CD4-positive, alpha-beta T cell (primary cell): ENCODE measurements at regions not wholly inside any gene's neighbourhood (a gene's known extent, or its start where the extent isn't known, plus 50 kb on each side); places are given as distances from the start of the nearest gene placed in this dataset.

ENCODE experiments used
- ATAC-seq: fragments of 200-7000 bp; cut with Tn5 transposase; one replicate; pipeline ENCODE4 v1.10.0; 2022; ENCODE audit warnings: mild to moderate bottlenecking; ENCODE audit not compliant: poor library complexity
- CTCF ChIA-PET: fragments of 350-600 bp; sonication (Branson Sonifier 250); formaldehyde crosslinking; loops from one replicate; lab custom pipeline; 2021; ENCODE audit warnings: antibody characterized with exemption, inconsistent platforms; lab: Charles Lee
- POLR2A ChIA-PET: fragments of 350-600 bp; sonication (Branson Sonifier 250); formaldehyde crosslinking; loops from one replicate; lab custom pipeline; 2021; ENCODE audit warnings: antibody characterized with exemption, inconsistent platforms; lab: Charles Lee
- DNase-seq, 14 experiments: peaks; one replicate each; pipeline ENCODE4 v3.0.0-alpha.2; 2013 to 2020; ENCODE audit warnings: mixed read lengths in 2 of 14
- H3K27ac ChIP-seq, 2 donors: one replicate each; pipeline versions ENCODE4 v1.5.1 to v1.7.0; 2013; ENCODE audit warnings: low read length in 2 of 2, low read depth in 1 of 2, mild to moderate bottlenecking in 1 of 2
- H3K27me3 ChIP-seq, 2 experiments: 1 replicate in 1 of 2; 2 replicates in 1 of 2; pipeline versions ENCODE4 v1.6.1 to v1.7.0; 2013; ENCODE audit warnings: low read length in 2 of 2, control low read depth in 1 of 2, mild to moderate bottlenecking in 1 of 2, moderate library complexity in 1 of 2; ENCODE audit not compliant: insufficient read depth in 2 of 2, control insufficient read depth in 1 of 2
- H3K36me3 ChIP-seq: one replicate; pipeline ENCODE4 v1.6.1; 2013; ENCODE audit warnings: low read length, control low read depth; ENCODE audit not compliant: insufficient read depth
- H3K4me1 ChIP-seq: one replicate; pipeline ENCODE4 v1.6.1; 2013; ENCODE audit warnings: low read length, control low read depth; ENCODE audit not compliant: insufficient read depth
- H3K4me3 ChIP-seq: one replicate; pipeline ENCODE4 v1.5.1; 2013; ENCODE audit warnings: mild to moderate bottlenecking, low read length, moderate library complexity
- H3K9me3 ChIP-seq, 2 experiments: 1 replicate in 1 of 2; 2 replicates in 1 of 2; pipeline versions ENCODE4 v1.6.1 to v1.7.0; 2013; ENCODE audit warnings: low read length in 2 of 2, mild to moderate bottlenecking in 2 of 2, control low read depth in 1 of 2, moderate library complexity in 1 of 2; ENCODE audit not compliant: control insufficient read depth in 1 of 2, insufficient read depth in 1 of 2
- H3K27ac Mint-ChIP-seq: one replicate; pipeline ENCODE4 v1.8.0; 2020; ENCODE audit warnings: mixed read lengths
- H3K27me3 Mint-ChIP-seq: one replicate; pipeline ENCODE4 v1.8.0; 2021; ENCODE audit warnings: mixed read lengths
- H3K36me3 Mint-ChIP-seq: one replicate; pipeline ENCODE4 v1.8.0; 2021; ENCODE audit warnings: low read depth, mixed read lengths
- H3K4me1 Mint-ChIP-seq: one replicate; pipeline ENCODE4 v1.8.0; 2021; ENCODE audit warnings: low read depth, mixed read lengths
- H3K4me3 Mint-ChIP-seq: one replicate; pipeline ENCODE4 v1.8.0; 2020; ENCODE audit warnings: mild to moderate bottlenecking, mixed read lengths
- H3K9me3 Mint-ChIP-seq: one replicate; pipeline ENCODE4 v1.8.0; 2020; ENCODE audit warnings: mixed read lengths
- intact Hi-C, 2 experiments: fragments of 100-400 bp; cut with DNase I in 1 of 2; cut with micrococcal nuclease in 1 of 2; formaldehyde crosslinking; loops; one replicate each; pipeline versions ENCODE4 v1.15.1 to v1.9.0; 2023 to 2025; cut with DNase I, micrococcal nuclease
- TF ChIP-seq, protein P1 (sequence below): fragments of 200-600 bp; IDR thresholded peaks from one replicate; pipeline ENCODE4 v1.8.0; 2022; ENCODE audit warnings: antibody characterized with exemption, mild to moderate bottlenecking

DNA sequence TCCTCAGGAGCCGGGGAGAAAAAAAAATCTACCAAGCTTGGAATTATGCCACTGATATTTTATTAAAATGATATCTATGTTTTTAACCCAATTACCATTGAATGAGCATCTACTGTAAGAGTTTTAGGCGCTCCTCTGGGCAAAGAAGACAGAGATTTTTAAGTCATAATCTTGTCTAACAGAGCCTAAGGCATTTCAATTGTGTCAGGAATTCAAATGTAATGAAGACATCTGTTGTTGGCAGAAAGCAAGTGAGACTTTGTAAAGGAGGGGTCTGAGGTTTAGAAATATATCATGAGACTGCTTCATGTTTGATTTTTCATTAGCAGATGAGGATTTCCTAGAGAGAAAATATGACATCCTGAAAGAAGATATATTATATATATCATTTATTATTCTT lies 1158.1 kb downstream of the FSTL5 start:
- H3K9me3 Mint-ChIP-seq, result peaks cover 3% of the 10 kb centered on the region
- H3K27ac ChIP-seq, result no peak overlapping the region
- CTCF ChIA-PET, result no interaction called here
- TF ChIP-seq, protein P1, sequence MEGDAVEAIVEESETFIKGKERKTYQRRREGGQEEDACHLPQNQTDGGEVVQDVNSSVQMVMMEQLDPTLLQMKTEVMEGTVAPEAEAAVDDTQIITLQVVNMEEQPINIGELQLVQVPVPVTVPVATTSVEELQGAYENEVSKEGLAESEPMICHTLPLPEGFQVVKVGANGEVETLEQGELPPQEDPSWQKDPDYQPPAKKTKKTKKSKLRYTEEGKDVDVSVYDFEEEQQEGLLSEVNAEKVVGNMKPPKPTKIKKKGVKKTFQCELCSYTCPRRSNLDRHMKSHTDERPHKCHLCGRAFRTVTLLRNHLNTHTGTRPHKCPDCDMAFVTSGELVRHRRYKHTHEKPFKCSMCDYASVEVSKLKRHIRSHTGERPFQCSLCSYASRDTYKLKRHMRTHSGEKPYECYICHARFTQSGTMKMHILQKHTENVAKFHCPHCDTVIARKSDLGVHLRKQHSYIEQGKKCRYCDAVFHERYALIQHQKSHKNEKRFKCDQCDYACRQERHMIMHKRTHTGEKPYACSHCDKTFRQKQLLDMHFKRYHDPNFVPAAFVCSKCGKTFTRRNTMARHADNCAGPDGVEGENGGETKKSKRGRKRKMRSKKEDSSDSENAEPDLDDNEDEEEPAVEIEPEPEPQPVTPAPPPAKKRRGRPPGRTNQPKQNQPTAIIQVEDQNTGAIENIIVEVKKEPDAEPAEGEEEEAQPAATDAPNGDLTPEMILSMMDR, result no peak
- no peak for DNase-seq
- H3K27ac Mint-ChIP-seq, result no peak overlapping the region
- H3K36me3 ChIP-seq, result no peaks in the 10 kb centered on the region
- no peaks in the 10 kb centered on the region for H3K4me1 Mint-ChIP-seq
- no peak overlapping the region for H3K4me3 Mint-ChIP-seq
- H3K27me3 ChIP-seq, result no peaks in the 10 kb centered on the region
- no peak overlapping the region for H3K4me3 ChIP-seq
- H3K9me3 ChIP-seq, result peaks cover 8 to 15% of the 10 kb centered on the region in 2 experiments
- ATAC-seq, result no peak
- no peaks in the 10 kb centered on the region for H3K27me3 Mint-ChIP-seq
- H3K4me1 ChIP-seq, result no peaks in the 10 kb centered on the region
- H3K36me3 Mint-ChIP-seq, result no peaks in the 10 kb centered on the region
- POLR2A ChIA-PET, result no interaction called here
- intact Hi-C loops, result no loop called here

DNA sequence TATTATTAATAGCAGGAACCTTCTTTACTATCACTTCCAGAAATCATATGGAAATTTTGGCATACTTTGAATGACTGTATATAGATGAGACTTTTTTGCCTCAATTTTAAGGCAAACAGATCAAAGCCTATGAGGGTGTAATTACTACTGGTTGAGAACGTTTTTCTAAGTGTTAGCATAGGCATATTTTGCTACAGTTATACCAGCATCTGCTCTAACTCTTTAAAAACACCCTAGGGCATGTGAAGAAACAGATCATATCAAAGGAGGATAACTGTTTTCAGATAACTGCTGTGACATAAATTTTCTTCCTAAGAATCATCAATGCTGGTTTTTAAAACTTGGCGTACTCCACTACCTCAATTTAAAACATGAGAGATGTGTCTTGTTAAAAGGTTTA lies 1155.3 kb downstream of the FSTL5 start:
- H3K36me3 Mint-ChIP-seq, result no peaks in the 10 kb centered on the region
- CTCF ChIA-PET, result no interaction called here
- intact Hi-C loops, result no loop called here
- no peak overlapping the region for H3K4me3 ChIP-seq
- no peak for DNase-seq
- peaks cover 3% of the 10 kb centered on the region for H3K9me3 Mint-ChIP-seq
- peaks cover 0 to 4% of the 10 kb centered on the region in 2 experiments for H3K9me3 ChIP-seq
- H3K27me3 ChIP-seq, result no peaks in the 10 kb centered on the region
- no peaks in the 10 kb centered on the region for H3K36me3 ChIP-seq
- ATAC-seq, result no peak
- no peak overlapping the region for H3K4me3 Mint-ChIP-seq
- H3K27ac ChIP-seq, result no peak overlapping the region
- no peaks in the 10 kb centered on the region for H3K4me1 Mint-ChIP-seq
- POLR2A ChIA-PET, result no interaction called here
- TF ChIP-seq, protein P1, result no peak
- H3K27ac Mint-ChIP-seq, result no peak overlapping the region
- H3K27me3 Mint-ChIP-seq, result no peaks in the 10 kb centered on the region
- no peaks in the 10 kb centered on the region for H3K4me1 ChIP-seq

DNA sequence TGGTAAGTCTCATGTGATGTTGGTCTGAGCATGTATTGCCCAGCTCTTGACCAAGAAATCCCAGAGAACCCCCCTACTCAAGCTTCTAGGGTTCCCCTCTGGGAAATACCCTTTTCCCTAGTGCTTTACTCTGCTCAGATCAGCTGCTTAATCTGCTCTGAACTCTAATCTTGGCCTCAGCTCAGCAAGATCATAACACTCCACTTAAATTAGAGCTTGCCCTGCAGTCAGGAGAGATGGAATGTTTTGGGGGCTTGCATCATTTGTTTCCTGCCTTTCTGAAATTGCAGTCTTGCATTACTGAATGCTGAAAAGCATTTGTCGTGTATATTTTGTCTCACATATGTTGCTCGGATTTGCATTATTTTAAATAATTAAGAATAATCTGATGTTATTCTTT lies 1153.6 kb downstream of the FSTL5 start:
- Histone ChIP-seq H3K4me1 (no peaks in the 10 kb centered on the region), H3K27ac (no peak overlapping the region), H3K36me3 (no peaks in the 10 kb centered on the region), H3K9me3 (no peaks in the 10 kb centered on the region), H3K27me3 (no peaks in the 10 kb centered on the region), H3K4me3 (no peak overlapping the region)
- Mint-ChIP-seq H3K36me3 (no peaks in the 10 kb centered on the region), H3K9me3 (peaks cover 3% of the 10 kb centered on the region), H3K27ac (no peak overlapping the region), H3K4me3 (no peak overlapping the region), H3K4me1 (no peaks in the 10 kb centered on the region), H3K27me3 (no peaks in the 10 kb centered on the region)
- POLR2A ChIA-PET, result no interaction called here
- CTCF ChIA-PET, result no interaction called here
- intact Hi-C loops, result no loop called here
- TF ChIP-seq, protein P1, result no peak
- ATAC-seq, result no peak
- no peak for DNase-seq
